ENCODE measurements at regions not wholly inside any gene's neighbourhood (a gene's known extent, or its start where the extent isn't known, plus 50 kb on each side); places are given as distances from the start of the nearest gene placed in this dataset.
A peak's percentile ranks its signal among the peaks of the same experiment; 100 is the strongest.

- DNase-seq (ENCODE audit: low read depth in 2 of 3, low spot score in 2 of 3), result no peak
These were observed 112.6 kb downstream of the CDC5L start for GRCh38 chr6:44500074-44500473.

- no peak for DNase-seq (ENCODE audit: low read depth in 2 of 3, low spot score in 2 of 3)
These were observed 116.0 kb downstream of the CDC5L start for GRCh38 chr6:44503471-44503870.

GRCh38 chr6:44504301-44504791 lies 116.8 kb downstream of the CDC5L start:
- DNase-seq (ENCODE audit: low read depth in 2 of 3, low spot score in 2 of 3), result no peak

- DNase-seq (ENCODE audit: low read depth in 2 of 3, low spot score in 2 of 3), result no peak
These were observed 118.2 kb downstream of the CDC5L start for GRCh38 chr6:44505751-44506150.

- no peak for DNase-seq (ENCODE audit: low read depth in 2 of 3, low spot score in 2 of 3)
These were observed 119.5 kb downstream of the CDC5L start for GRCh38 chr6:44507014-44507413.

- DNase-seq (ENCODE audit: low read depth in 2 of 3, low spot score in 2 of 3), result no peak
These were observed 121.1 kb downstream of the CDC5L start for GRCh38 chr6:44508646-44509045.

- no peak for DNase-seq (ENCODE audit: low read depth in 2 of 3, low spot score in 2 of 3)
These were observed 123.6 kb downstream of the CDC5L start for GRCh38 chr6:44511126-44511525.

- DNase-seq (ENCODE audit: low read depth in 2 of 3, low spot score in 2 of 3), result no peak
These were observed 125.6 kb downstream of the CDC5L start for GRCh38 chr6:44512868-44513741.

GRCh38 chr6:44514085-44514484 lies 126.6 kb downstream of the CDC5L start:
- no peak for DNase-seq (ENCODE audit: low read depth in 2 of 3, low spot score in 2 of 3)

- DNase-seq (ENCODE audit: low read depth in 2 of 3, low spot score in 2 of 3), result no peak
These were observed 127.2 kb downstream of the CDC5L start for GRCh38 chr6:44514576-44515193.

GRCh38 chr6:44522871-44523270 lies 135.4 kb downstream of the CDC5L start:
- DNase-seq (ENCODE audit: low read depth in 2 of 3, low spot score in 2 of 3), result no peak

- no peak for DNase-seq (ENCODE audit: low read depth in 2 of 3, low spot score in 2 of 3)
These were observed 137.1 kb downstream of the CDC5L start for GRCh38 chr6:44524476-44525227.

GRCh38 chr6:44525761-44526351 lies 138.3 kb downstream of the CDC5L start:
- no peak for DNase-seq (ENCODE audit: low read depth in 2 of 3, low spot score in 2 of 3)

GRCh38 chr6:44527181-44527580 lies 139.7 kb downstream of the CDC5L start:
- DNase-seq (ENCODE audit: low read depth in 2 of 3, low spot score in 2 of 3), result peak in 1 of 3 experiments; percentile 4

- DNase-seq (ENCODE audit: low read depth in 2 of 3, low spot score in 2 of 3), result no peak
These were observed 140.3 kb downstream of the CDC5L start for GRCh38 chr6:44527583-44528369.

GRCh38 chr6:44528370-44528644 lies 140.8 kb downstream of the CDC5L start:
- DNase-seq (ENCODE audit: low read depth in 2 of 3, low spot score in 2 of 3), result no peak

GRCh38 chr6:44528716-44529115 lies 141.2 kb downstream of the CDC5L start:
- no peak for DNase-seq (ENCODE audit: low read depth in 2 of 3, low spot score in 2 of 3)

GRCh38 chr6:44529146-44529905 lies 141.8 kb downstream of the CDC5L start:
- DNase-seq (ENCODE audit: low read depth in 2 of 3, low spot score in 2 of 3), result no peak

GRCh38 chr6:44530209-44530909 lies 142.9 kb downstream of the CDC5L start:
- no peak for DNase-seq (ENCODE audit: low read depth in 2 of 3, low spot score in 2 of 3)

GRCh38 chr6:44530910-44531234 lies 143.4 kb downstream of the CDC5L start:
- no peak for DNase-seq (ENCODE audit: low read depth in 2 of 3, low spot score in 2 of 3)
